ENCODE measurements at regions not wholly inside any gene's neighbourhood (a gene's known extent, or its start where the extent isn't known, plus 50 kb on each side); places are given as distances from the start of the nearest gene placed in this dataset.

DNA sequence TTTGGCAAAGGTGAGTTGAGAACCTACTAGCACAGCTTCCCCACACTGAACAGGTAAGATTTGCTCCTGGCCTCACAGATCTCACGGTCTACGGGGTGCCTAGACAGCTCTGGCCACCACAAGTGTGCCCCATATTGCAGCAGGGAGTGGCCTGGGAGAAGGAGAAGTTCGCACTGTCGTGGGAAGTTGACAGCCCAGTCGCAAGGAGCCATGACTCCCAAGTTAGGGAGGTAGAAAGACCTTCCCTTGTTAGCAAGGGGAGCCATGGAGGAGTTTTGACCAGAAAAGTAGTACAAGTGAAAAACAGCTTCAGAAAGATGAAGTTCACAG, 316.3 kb downstream of the BCL11B start:
- TF ChIP-seq, protein P1, sequence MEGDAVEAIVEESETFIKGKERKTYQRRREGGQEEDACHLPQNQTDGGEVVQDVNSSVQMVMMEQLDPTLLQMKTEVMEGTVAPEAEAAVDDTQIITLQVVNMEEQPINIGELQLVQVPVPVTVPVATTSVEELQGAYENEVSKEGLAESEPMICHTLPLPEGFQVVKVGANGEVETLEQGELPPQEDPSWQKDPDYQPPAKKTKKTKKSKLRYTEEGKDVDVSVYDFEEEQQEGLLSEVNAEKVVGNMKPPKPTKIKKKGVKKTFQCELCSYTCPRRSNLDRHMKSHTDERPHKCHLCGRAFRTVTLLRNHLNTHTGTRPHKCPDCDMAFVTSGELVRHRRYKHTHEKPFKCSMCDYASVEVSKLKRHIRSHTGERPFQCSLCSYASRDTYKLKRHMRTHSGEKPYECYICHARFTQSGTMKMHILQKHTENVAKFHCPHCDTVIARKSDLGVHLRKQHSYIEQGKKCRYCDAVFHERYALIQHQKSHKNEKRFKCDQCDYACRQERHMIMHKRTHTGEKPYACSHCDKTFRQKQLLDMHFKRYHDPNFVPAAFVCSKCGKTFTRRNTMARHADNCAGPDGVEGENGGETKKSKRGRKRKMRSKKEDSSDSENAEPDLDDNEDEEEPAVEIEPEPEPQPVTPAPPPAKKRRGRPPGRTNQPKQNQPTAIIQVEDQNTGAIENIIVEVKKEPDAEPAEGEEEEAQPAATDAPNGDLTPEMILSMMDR (IDR thresholded peaks at IDR 0.05) = no peak
- TF ChIP-seq POLR2AphosphoS5 (IDR thresholded peaks at IDR 0.05) (no peak), POLR2A (IDR thresholded peaks at IDR 0.05) (no peak)

Measured in suprapubic skin (tissue), 4 donors.